ENCODE measurements at regions not wholly inside any gene's neighbourhood (a gene's known extent, or its start where the extent isn't known, plus 50 kb on each side); places are given as distances from the start of the nearest gene placed in this dataset.

- DNase-seq (no peak), ATAC-seq (no peak)
- no peak overlapping the region for H3K4me3 ChIP-seq
- TF ChIP-seq CTCF (IDR thresholded peaks at IDR 0.05): no peak
- H3K36me3 ChIP-seq (ENCODE audit: low read depth): no peaks in the 10 kb centered on the region
- intact Hi-C loops (cut with DNase I, micrococcal nuclease): no loop called here
- H3K9me3 ChIP-seq: no peaks in the 10 kb centered on the region
- H3K4me1 ChIP-seq (ENCODE audit: low read depth): no peaks in the 10 kb centered on the region
Observed at GRCh38 chr2:145146691-145147090, 626.8 kb upstream of the ZEB2 start.

- TF ChIP-seq CTCF (IDR thresholded peaks at IDR 0.05): no peak
- no peak for ATAC-seq
- Histone ChIP-seq H3K4me3 (no peak overlapping the region), H3K36me3 (ENCODE audit: low read depth) (no peaks in the 10 kb centered on the region), H3K9me3 (no peaks in the 10 kb centered on the region), H3K4me1 (ENCODE audit: low read depth) (no peaks in the 10 kb centered on the region)
- no peak for DNase-seq
- intact Hi-C loops (cut with DNase I, micrococcal nuclease): no loop called here
Observed at GRCh38 chr2:145144131-145144728, 624.3 kb upstream of the ZEB2 start.

- intact Hi-C loops (cut with DNase I, micrococcal nuclease): no loop called here
- no peak for TF ChIP-seq CTCF (IDR thresholded peaks at IDR 0.05)
- no peak overlapping the region for H3K4me3 ChIP-seq
- H3K9me3 ChIP-seq: no peaks in the 10 kb centered on the region
- DNase-seq (no peak), ATAC-seq (no peak)
- H3K4me1 ChIP-seq (ENCODE audit: low read depth): no peaks in the 10 kb centered on the region
- H3K36me3 ChIP-seq (ENCODE audit: low read depth): no peaks in the 10 kb centered on the region
Observed at GRCh38 chr2:145141981-145142380, 622.1 kb upstream of the ZEB2 start.

- intact Hi-C loops (cut with DNase I, micrococcal nuclease): no loop called here
- Histone ChIP-seq H3K4me1 (ENCODE audit: low read depth) (no peaks in the 10 kb centered on the region), H3K9me3 (no peaks in the 10 kb centered on the region), H3K36me3 (ENCODE audit: low read depth) (no peaks in the 10 kb centered on the region), H3K4me3 (no peak overlapping the region)
- no peak for ATAC-seq
- TF ChIP-seq CTCF (IDR thresholded peaks at IDR 0.05): no peak
- no peak for DNase-seq
Observed at GRCh38 chr2:145140658-145141057, 620.7 kb upstream of the ZEB2 start.

GRCh38 chr2:145138626-145139025 lies 618.7 kb upstream of the ZEB2 start:
- no peak overlapping the region for H3K4me3 ChIP-seq
- no peaks in the 10 kb centered on the region for H3K9me3 ChIP-seq
- DNase-seq (no peak), ATAC-seq (no peak)
- no peaks in the 10 kb centered on the region for H3K36me3 ChIP-seq (ENCODE audit: low read depth)
- intact Hi-C loops (cut with DNase I, micrococcal nuclease): no loop called here
- H3K4me1 ChIP-seq (ENCODE audit: low read depth): no peaks in the 10 kb centered on the region
- no peak for TF ChIP-seq CTCF (IDR thresholded peaks at IDR 0.05)

- TF ChIP-seq CTCF (IDR thresholded peaks at IDR 0.05): no peak
- Histone ChIP-seq H3K9me3 (no peaks in the 10 kb centered on the region), H3K4me1 (ENCODE audit: low read depth) (no peaks in the 10 kb centered on the region), H3K4me3 (no peak overlapping the region), H3K36me3 (ENCODE audit: low read depth) (no peaks in the 10 kb centered on the region)
- intact Hi-C loops (cut with DNase I, micrococcal nuclease): no loop called here
- DNase-seq: no peak
- no peak for ATAC-seq
Observed at GRCh38 chr2:145137901-145138300, 618.0 kb upstream of the ZEB2 start.

Measured in mucosa of descending colon (tissue), 3 donors.